NCI-H510A treated with DMSO at 0.1 percent for 48 hours (cell line): ENCODE measurements at regions not wholly inside any gene's neighbourhood (a gene's known extent, or its start where the extent isn't known, plus 50 kb on each side); places are given as distances from the start of the nearest gene placed in this dataset.
A peak's percentile ranks its signal among the peaks of the same experiment; 100 is the strongest.
"Not testable (repeated sequence)": the region's sequence is repeated elsewhere in the genome, so short reads cannot be mapped to it uniquely, and the experiment has no call there.

Source experiments
- DNase-seq: peaks from one replicate; lab custom pipeline; 2025; lab: John Stamatoyannopoulos, UW

GRCh38 chr3:8421711-8422110, 79.9 kb upstream of the LMCD1 start:
- DNase-seq, result no peak

- DNase-seq, result no peak
These were observed 78.3 kb upstream of the LMCD1 start for GRCh38 chr3:8423307-8423706.

- no peak for DNase-seq
These were observed 77.3 kb upstream of the LMCD1 start for GRCh38 chr3:8424281-8424680.

- no peak for DNase-seq
These were observed 64.8 kb upstream of the LMCD1 start for GRCh38 chr3:8436661-8437287.

- no peak for DNase-seq
These were observed 63.0 kb upstream of the LMCD1 start for GRCh38 chr3:8438507-8439079.

- DNase-seq, result not testable (repeated sequence)
These were observed 61.5 kb upstream of the LMCD1 start for GRCh38 chr3:8440142-8440541.

GRCh38 chr3:8441969-8442559, 59.6 kb upstream of the LMCD1 start:
- peak; percentile 21 for DNase-seq

DNA sequence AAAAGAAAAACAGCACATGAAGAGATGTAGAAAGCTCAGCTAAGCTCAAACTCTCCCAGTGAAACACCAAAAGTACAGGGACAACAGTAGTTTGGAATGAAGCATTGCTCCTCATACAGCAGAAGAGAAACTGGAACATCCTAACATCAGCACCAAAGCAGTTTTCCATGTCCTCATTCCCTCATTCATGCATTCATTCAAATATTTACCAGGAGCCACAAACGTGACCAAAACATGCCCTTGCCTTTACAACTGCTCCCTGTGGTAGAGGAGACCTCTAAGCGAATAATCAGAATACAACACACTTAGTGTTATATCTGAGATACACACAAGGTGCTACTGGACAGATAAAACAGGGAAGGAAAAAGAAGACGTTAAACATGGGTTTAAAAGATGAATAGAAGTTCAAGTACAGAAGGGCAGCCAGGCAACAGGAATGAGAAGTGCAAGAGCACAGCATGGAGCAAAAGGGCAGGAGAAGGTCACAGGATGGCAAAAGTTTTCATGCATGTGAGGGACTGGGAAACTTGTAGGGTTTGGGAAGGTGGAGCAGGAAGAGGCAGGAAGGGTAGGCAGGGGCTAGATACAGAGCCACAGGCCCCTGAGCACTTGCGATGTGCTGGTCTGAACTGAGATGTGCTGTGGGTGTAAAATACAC, 58.5 kb upstream of the LMCD1 start:
- DNase-seq, result no peak

- peak; percentile 90 for DNase-seq
These were observed 57.5 kb upstream of the LMCD1 start for GRCh38 chr3:8443829-8444791.

DNA sequence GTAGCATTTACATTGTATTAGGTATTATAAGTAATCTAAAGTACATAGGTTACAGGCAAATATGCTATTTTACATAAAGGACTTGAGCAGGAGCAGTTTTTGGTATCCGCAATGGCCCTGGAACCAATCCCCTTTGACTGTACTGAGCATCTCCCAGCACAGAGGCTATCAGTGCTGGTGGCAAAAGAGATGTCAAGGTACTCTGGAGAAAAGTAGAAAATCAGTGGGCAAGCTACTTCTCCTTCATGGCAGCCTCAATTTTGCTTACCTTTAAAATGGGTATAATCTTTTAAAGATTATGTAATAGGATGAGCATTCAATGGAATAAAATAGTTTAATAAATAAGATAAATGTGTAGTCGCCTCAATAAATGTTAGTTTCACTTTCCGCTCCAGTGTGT, 56.7 kb upstream of the LMCD1 start:
- no peak for DNase-seq

GRCh38 chr3:8445861-8446260, 55.8 kb upstream of the LMCD1 start:
- DNase-seq, result no peak

DNA sequence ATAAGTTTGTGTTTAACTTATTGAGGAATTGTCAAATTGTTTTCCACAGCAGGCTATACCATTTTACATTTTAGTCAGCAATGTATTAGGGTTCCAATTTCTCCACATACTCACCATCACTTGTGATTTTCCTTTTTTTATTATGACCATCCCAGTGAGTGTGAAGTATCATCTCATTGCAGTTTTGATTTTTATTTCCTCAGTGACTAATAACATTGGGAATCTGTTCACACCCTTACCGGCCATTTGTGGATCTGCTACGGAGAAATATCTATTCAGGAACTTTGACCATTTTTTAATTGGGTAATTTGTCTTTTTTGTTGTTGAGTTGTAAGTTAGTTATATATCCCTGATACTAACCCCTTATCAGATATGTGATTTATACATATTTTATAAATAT, 54.8 kb upstream of the LMCD1 start:
- DNase-seq, result no peak

DNA sequence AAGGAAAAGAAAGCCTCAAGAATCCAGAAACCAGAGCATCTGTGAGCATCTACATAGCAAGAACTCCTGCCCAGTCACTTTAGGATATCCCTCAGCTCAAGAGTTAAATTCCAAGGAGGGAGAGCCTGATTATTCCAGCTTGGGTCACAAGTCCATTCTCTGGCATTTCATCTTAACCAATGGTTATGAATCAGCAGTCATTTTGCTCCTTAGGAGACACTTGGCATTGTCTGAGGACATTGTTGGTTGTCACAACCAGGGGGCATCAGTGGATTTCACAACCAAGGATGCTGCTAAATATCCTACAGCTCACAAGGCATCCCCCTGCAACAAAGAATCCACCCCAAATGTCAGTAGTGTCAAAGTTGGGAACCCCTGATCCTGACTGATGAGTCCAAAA, 51.0 kb upstream of the LMCD1 start:
- DNase-seq, result no peak

DNA sequence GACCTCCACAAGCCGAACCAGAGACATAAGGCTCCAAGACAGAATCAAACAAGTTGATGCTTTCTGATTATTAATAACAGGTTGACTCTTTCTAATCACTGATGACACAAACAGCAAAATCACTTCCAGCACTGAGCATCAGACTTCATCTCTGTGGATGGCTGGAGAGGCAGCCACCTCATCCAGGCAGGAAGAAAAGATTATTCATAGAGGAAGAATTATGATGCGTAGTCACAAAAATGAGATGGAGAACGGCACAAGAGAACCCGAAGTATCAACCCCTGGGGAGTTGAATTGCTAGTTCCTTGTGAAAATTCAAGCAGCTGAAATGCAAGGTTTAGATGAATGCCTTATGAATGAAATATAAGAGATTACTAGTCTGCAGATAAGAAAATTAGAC, 49.9 kb upstream of the LMCD1 start:
- DNase-seq, result no peak
